Right hindlimb (tissue), 1 donor: ENCODE measurements at regions not wholly inside any gene's neighbourhood (a gene's known extent, or its start where the extent isn't known, plus 50 kb on each side); places are given as distances from the start of the nearest gene placed in this dataset.

Experiments
- DNase-seq: peaks from one replicate; pipeline ENCODE4 v3.0.0-alpha.2; 2018

GRCh38 chr22:48047722-48048500 is 1285.5 kb downstream of the TBC1D22A start:
- no peak for DNase-seq

GRCh38 chr22:48045369-48045768 is 1282.9 kb downstream of the TBC1D22A start:
- no peak for DNase-seq

GRCh38 chr22:48044487-48045060 is 1282.1 kb downstream of the TBC1D22A start:
- no peak for DNase-seq

- no peak for DNase-seq
Measured at GRCh38 chr22:48043581-48043980, 1281.1 kb downstream of the TBC1D22A start.

- DNase-seq, result no peak
Measured at GRCh38 chr22:48042621-48043395, 1280.4 kb downstream of the TBC1D22A start.

- DNase-seq, result no peak
Measured at GRCh38 chr22:48039326-48039725, 1276.9 kb downstream of the TBC1D22A start.

- DNase-seq, result no peak
Measured at GRCh38 chr22:48037618-48038017, 1275.2 kb downstream of the TBC1D22A start.

- DNase-seq, result no peak
Measured at GRCh38 chr22:48035897-48036296, 1273.4 kb downstream of the TBC1D22A start.

- DNase-seq, result no peak
Measured at GRCh38 chr22:48031589-48031988, 1269.1 kb downstream of the TBC1D22A start.

GRCh38 chr22:48025096-48025495 is 1262.6 kb downstream of the TBC1D22A start:
- no peak for DNase-seq

- no peak for DNase-seq
Measured at GRCh38 chr22:48021991-48022401, 1259.5 kb downstream of the TBC1D22A start.

- DNase-seq, result no peak
Measured at GRCh38 chr22:48018346-48018745, 1255.9 kb downstream of the TBC1D22A start.

GRCh38 chr22:48015701-48016100 is 1253.3 kb downstream of the TBC1D22A start:
- no peak for DNase-seq

- no peak for DNase-seq
Measured at GRCh38 chr22:48004936-48005335, 1242.5 kb downstream of the TBC1D22A start.

- no peak for DNase-seq
Measured at GRCh38 chr22:48004038-48004437, 1241.6 kb downstream of the TBC1D22A start.

GRCh38 chr22:48001101-48001500 is 1238.7 kb downstream of the TBC1D22A start:
- no peak for DNase-seq

- DNase-seq, result no peak
Measured at GRCh38 chr22:47997612-47998011, 1235.2 kb downstream of the TBC1D22A start.

- DNase-seq, result no peak
Measured at GRCh38 chr22:47997052-47997590, 1234.7 kb downstream of the TBC1D22A start.

- no peak for DNase-seq
Measured at GRCh38 chr22:47996446-47996857, 1234.0 kb downstream of the TBC1D22A start.

- DNase-seq, result no peak
Measured at GRCh38 chr22:47995718-47996117, 1233.3 kb downstream of the TBC1D22A start.

- no peak for DNase-seq
Measured at GRCh38 chr22:47995264-47995627, 1232.8 kb downstream of the TBC1D22A start.

- no peak for DNase-seq
Measured at GRCh38 chr22:47994601-47995263, 1232.3 kb downstream of the TBC1D22A start.

GRCh38 chr22:47994045-47994444 is 1231.6 kb downstream of the TBC1D22A start:
- no peak for DNase-seq
